NCI-H1694 treated with DMSO at 0.1 percent for 48 hours (cell line): ENCODE measurements at regions not wholly inside any gene's neighbourhood (a gene's known extent, or its start where the extent isn't known, plus 50 kb on each side); places are given as distances from the start of the nearest gene placed in this dataset.
"Not testable (repeated sequence)": the region's sequence is repeated elsewhere in the genome, so short reads cannot be mapped to it uniquely, and the experiment has no call there.

Source experiments
- DNase-seq: peaks from one replicate; lab custom pipeline; 2025; lab: John Stamatoyannopoulos, UW

GRCh38 chr5:82551192-82551591 lies 273.0 kb upstream of the RPS23 start:
- DNase-seq: no peak

- peak; percentile 2 for DNase-seq
Observed at GRCh38 chr5:82549263-82549662, 271.1 kb upstream of the RPS23 start.

- no peak for DNase-seq
Observed at GRCh38 chr5:82544004-82544403, 265.9 kb upstream of the RPS23 start.

GRCh38 chr5:82540301-82540700 lies 262.1 kb upstream of the RPS23 start:
- no peak for DNase-seq

GRCh38 chr5:82538339-82539034 lies 260.3 kb upstream of the RPS23 start:
- DNase-seq: no peak

GRCh38 chr5:82537687-82538306 lies 259.6 kb upstream of the RPS23 start:
- DNase-seq: peak; percentile 61

GRCh38 chr5:82534986-82535385 lies 256.8 kb upstream of the RPS23 start:
- no peak for DNase-seq

GRCh38 chr5:82532075-82532474 lies 253.9 kb upstream of the RPS23 start:
- DNase-seq: not testable (repeated sequence)

- no peak for DNase-seq
Observed at GRCh38 chr5:82526540-82526939, 248.4 kb upstream of the RPS23 start.

- no peak for DNase-seq
Observed at GRCh38 chr5:82525626-82526025, 247.5 kb upstream of the RPS23 start.

- no peak for DNase-seq
Observed at GRCh38 chr5:82523633-82524032, 245.5 kb upstream of the RPS23 start.

- DNase-seq: no peak
Observed at GRCh38 chr5:82522897-82523296, 244.7 kb upstream of the RPS23 start.

GRCh38 chr5:82521431-82522051 lies 243.4 kb upstream of the RPS23 start:
- DNase-seq: no peak

GRCh38 chr5:82519558-82519957 lies 241.4 kb upstream of the RPS23 start:
- no peak for DNase-seq

GRCh38 chr5:82517544-82518075 lies 239.5 kb upstream of the RPS23 start:
- no peak for DNase-seq

- no peak for DNase-seq
Observed at GRCh38 chr5:82513738-82514137, 235.6 kb upstream of the RPS23 start.

- DNase-seq: no peak
Observed at GRCh38 chr5:82512025-82512424, 233.9 kb upstream of the RPS23 start.

- no peak for DNase-seq
Observed at GRCh38 chr5:82511134-82511533, 233.0 kb upstream of the RPS23 start.

GRCh38 chr5:82509762-82510161 lies 231.6 kb upstream of the RPS23 start:
- DNase-seq: no peak

GRCh38 chr5:82506390-82506789 lies 228.2 kb upstream of the RPS23 start:
- not testable (repeated sequence) for DNase-seq

GRCh38 chr5:82499725-82500244 lies 221.6 kb upstream of the RPS23 start:
- DNase-seq: no peak

GRCh38 chr5:82497242-82497641 lies 219.1 kb upstream of the RPS23 start:
- no peak for DNase-seq

GRCh38 chr5:82494942-82495341 lies 216.8 kb upstream of the RPS23 start:
- DNase-seq: no peak
